ENCODE measurements at regions not wholly inside any gene's neighbourhood (a gene's known extent, or its start where the extent isn't known, plus 50 kb on each side); places are given as distances from the start of the nearest gene placed in this dataset.

GRCh38 chr7:12855036-12855435, 167.6 kb downstream of the ARL4A start:
- H3K4me2 ChIP-seq (ENCODE audit: low read length), result no peak overlapping the region
- no peak overlapping the region for H2AFZ ChIP-seq (ENCODE audit: low read depth, low read length, poor library complexity, severe bottlenecking)
- H3K4me1 ChIP-seq (ENCODE audit: control insufficient read depth in 1 of 2, insufficient read depth in 2 of 2, low read length in 2 of 2), result no peaks in the 10 kb centered on the region
- no peak for TF ChIP-seq CTCF (IDR thresholded peaks at IDR 0.05 in 2 of 3, conservative IDR thresholded peaks at IDR 0.05 in 1 of 3; ENCODE audit: borderline replicate concordance in 1 of 3, insufficient read depth in 1 of 3, low read depth in 2 of 3, low read length in 2 of 3)
- no peak for TF ChIP-seq TCF7L2 (IDR thresholded peaks at IDR 0.05; ENCODE audit: borderline replicate concordance, extremely low read depth, insufficient read depth, insufficient read length)
- intact Hi-C loops (cut with micrococcal nuclease), result no loop called here
- H3K9me2 ChIP-seq (ENCODE audit: insufficient read depth), result no peaks in the 10 kb centered on the region
- no peak overlapping the region for H3K4me3 ChIP-seq (replicated peaks in 1 of 2; ENCODE audit: low read depth in 1 of 2, low read length in 2 of 2)
- no peak for ATAC-seq
- POLR2A ChIA-PET, result no interaction called here
- H3K27ac ChIP-seq (ENCODE audit: low read depth, low read length), result no peak overlapping the region
- no peaks in the 10 kb centered on the region for H3K36me3 ChIP-seq (ENCODE audit: control insufficient read depth in 1 of 2, insufficient read depth in 2 of 2, low read length in 2 of 2)
- CTCF ChIA-PET, result no interaction called here
- H3K9me3 ChIP-seq (ENCODE audit: control insufficient read depth in 1 of 2, insufficient read depth in 1 of 2, low read depth in 1 of 2, low read length in 2 of 2), result no peaks in the 10 kb centered on the region
- no peak for DNase-seq (ENCODE audit: low read depth, low spot score)
- H3K27me3 ChIP-seq (ENCODE audit: insufficient read depth, low read length), result no peaks in the 10 kb centered on the region
- no TSS peak for BruUV-seq (replicated peaks)
- no peak overlapping the region for H3K9ac ChIP-seq (ENCODE audit: low read length)
- RAD21 ChIA-PET (ENCODE audit: low non-redundant PET in 1 of 2, low total read pairs in 2 of 2, uncharacterized antibody in 2 of 2, unreplicated experiment in 2 of 2), result no interaction called here
- no peaks in the 10 kb centered on the region for H4K20me1 ChIP-seq (ENCODE audit: insufficient read depth)
- no peaks in the 10 kb centered on the region for H3K79me2 ChIP-seq (ENCODE audit: insufficient read depth, low read length)

- no peak for TF ChIP-seq SIN3A (IDR thresholded peaks at IDR 0.05; ENCODE audit: low read depth)
- TF ChIP-seq, protein P1, sequence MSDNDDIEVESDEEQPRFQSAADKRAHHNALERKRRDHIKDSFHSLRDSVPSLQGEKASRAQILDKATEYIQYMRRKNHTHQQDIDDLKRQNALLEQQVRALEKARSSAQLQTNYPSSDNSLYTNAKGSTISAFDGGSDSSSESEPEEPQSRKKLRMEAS (IDR thresholded peaks at IDR 0.05), result no peak
- Histone ChIP-seq H3K4me2 (ENCODE audit: low read length) (no peak overlapping the region), H4K20me1 (ENCODE audit: insufficient read depth) (no peaks in the 10 kb centered on the region), H3K9me2 (ENCODE audit: insufficient read depth) (no peaks in the 10 kb centered on the region), H3K79me2 (ENCODE audit: insufficient read depth, low read length) (no peaks in the 10 kb centered on the region), H2AFZ (ENCODE audit: low read depth, low read length, poor library complexity, severe bottlenecking) (no peak overlapping the region), H3K4me3 (replicated peaks in 1 of 2; ENCODE audit: low read depth in 1 of 2, low read length in 2 of 2) (no peak overlapping the region), H3K27ac (ENCODE audit: low read depth, low read length) (no peak overlapping the region), H3K36me3 (ENCODE audit: control insufficient read depth in 1 of 2, insufficient read depth in 2 of 2, low read length in 2 of 2) (no peaks in the 10 kb centered on the region), H3K9me3 (ENCODE audit: control insufficient read depth in 1 of 2, insufficient read depth in 1 of 2, low read depth in 1 of 2, low read length in 2 of 2) (no peaks in the 10 kb centered on the region), H3K27me3 (ENCODE audit: insufficient read depth, low read length) (no peaks in the 10 kb centered on the region), H3K9ac (ENCODE audit: low read length) (no peak overlapping the region), H3K4me1 (ENCODE audit: control insufficient read depth in 1 of 2, insufficient read depth in 2 of 2, low read length in 2 of 2) (no peaks in the 10 kb centered on the region)
- no TSS peak for BruUV-seq (replicated peaks)
- POLR2A ChIA-PET, result no interaction called here
- intact Hi-C loops (cut with micrococcal nuclease), result no loop called here
- ATAC-seq, result no peak
- CTCF ChIA-PET, result no interaction called here
- RAD21 ChIA-PET (ENCODE audit: low non-redundant PET in 1 of 2, low total read pairs in 2 of 2, uncharacterized antibody in 2 of 2, unreplicated experiment in 2 of 2), result no interaction called here
- no peak for DNase-seq (ENCODE audit: low read depth, low spot score)
Observed at GRCh38 chr7:12859761-12860160, 172.3 kb downstream of the ARL4A start.

All from HCT116 (cell line).